Neural cell (in vitro differentiated cells): ENCODE measurements at regions not wholly inside any gene's neighbourhood (a gene's known extent, or its start where the extent isn't known, plus 50 kb on each side); places are given as distances from the start of the nearest gene placed in this dataset.

Experiments used
- H2AFZ ChIP-seq: fragments of 200-600, 300-800 bp; sonication (generic), shearing (Covaris generic); 2 replicates; pipeline ENCODE4 v1.6.0; 2014; ENCODE audit warnings: low read depth, mild to moderate bottlenecking, antibody characterized with exemption, low read length, moderate library complexity
- H3F3A ChIP-seq: fragments of 200-600 bp; shearing (Covaris generic); 2 replicates; pipeline ENCODE4 v1.6.1; 2016; ENCODE audit warnings: mild to moderate bottlenecking, moderate library complexity, mixed read lengths, antibody characterized with exemption, low read length; ENCODE audit not compliant: insufficient read depth, poor library complexity, severe bottlenecking
- H3K27ac ChIP-seq: fragments of 200-600, 300-800 bp; sonication (generic), shearing (Covaris generic); 2 replicates; pipeline ENCODE4 v1.5.1; 2014; ENCODE audit warnings: mild to moderate bottlenecking, low read length, moderate library complexity
- H3K27me3 ChIP-seq: fragments of 300-800, 200-600 bp; sonication (generic), shearing (Covaris generic); 2 replicates; pipeline ENCODE4 v1.6.0; 2014; ENCODE audit warnings: mild to moderate bottlenecking, low read depth, low read length, moderate library complexity; ENCODE audit not compliant: insufficient read depth
- H3K36me3 ChIP-seq: fragments of 300-800, 200-600 bp; sonication (generic), shearing (Covaris generic); 2 replicates; pipeline ENCODE4 v1.5.1; 2014; ENCODE audit warnings: mild to moderate bottlenecking, antibody characterized with exemption, low read length, moderate library complexity; ENCODE audit not compliant: insufficient read depth
- H3K4me2 ChIP-seq: fragments of 300-800, 200-600 bp; sonication (generic), shearing (Covaris generic); 2 replicates; pipeline ENCODE4 v1.6.0; 2014; ENCODE audit warnings: mild to moderate bottlenecking, low read length
- H3K4me3 ChIP-seq: fragments of 300-800, 200-600 bp; sonication (generic), shearing (Covaris generic); 2 replicates; pipeline ENCODE4 v1.5.1; 2014; ENCODE audit warnings: mild to moderate bottlenecking, low read length, moderate library complexity
- H3K79me2 ChIP-seq: fragments of 200-600 bp; shearing (Covaris generic); replicated peaks from 2 replicates; pipeline ENCODE4 v1.6.0; 2014; ENCODE audit warnings: mild to moderate bottlenecking, low read length, moderate library complexity; ENCODE audit not compliant: insufficient read depth
- H3K9ac ChIP-seq: fragments of 300-800, 200-600 bp; sonication (generic), shearing (Covaris generic); 2 replicates; pipeline ENCODE4 v1.6.1; 2016; ENCODE audit warnings: mild to moderate bottlenecking, low read length, mixed read lengths
- H3K9me2 ChIP-seq: fragments of 200-600 bp; shearing (Covaris generic); 2 replicates; pipeline ENCODE4 v1.6.1; 2016; ENCODE audit warnings: mild to moderate bottlenecking, low read length, mixed read lengths; ENCODE audit not compliant: insufficient read depth
- H3K9me3 ChIP-seq: fragments of 200-600, 300-800 bp; sonication (generic), shearing (Covaris generic); 2 replicates; pipeline ENCODE4 v1.6.1; 2016; ENCODE audit warnings: mild to moderate bottlenecking, mixed run types, low read length, moderate library complexity, mixed read lengths
- H4K20me1 ChIP-seq: fragments of 200-600 bp; shearing (Covaris generic); 2 replicates; pipeline ENCODE4 v1.6.1; 2016; ENCODE audit warnings: mild to moderate bottlenecking, mixed run types; ENCODE audit not compliant: insufficient read depth
- CTCF ChIP-seq: fragments of 450-650 bp; IDR thresholded peaks from 2 replicates; pipeline ENCODE4 v1.5.1; 2014; ENCODE audit warnings: antibody characterized with exemption, mild to moderate bottlenecking, moderate library complexity; ENCODE audit not compliant: poor library complexity, severe bottlenecking
- EP300 ChIP-seq: fragments of 450-650 bp; conservative IDR thresholded peaks from 2 replicates; pipeline ENCODE4 v1.6.1; 2014; ENCODE audit warnings: antibody characterized with exemption, mild to moderate bottlenecking, moderate library complexity; ENCODE audit not compliant: poor library complexity, severe bottlenecking
- EZH2 ChIP-seq: fragments of 200-600, 300-800 bp; shearing (Covaris generic), sonication (generic); IDR thresholded peaks from 2 replicates; pipeline ENCODE4 v1.6.1; 2014; ENCODE audit warnings: antibody characterized with exemption, low read length, borderline replicate concordance, mild to moderate bottlenecking; ENCODE audit not compliant: insufficient read depth, poor library complexity, severe bottlenecking
- MXI1 ChIP-seq: fragments of 450-650 bp; conservative IDR thresholded peaks from 2 replicates; pipeline ENCODE4 v1.6.1; 2014; ENCODE audit warnings: antibody characterized with exemption, mild to moderate bottlenecking; ENCODE audit not compliant: poor library complexity, severe bottlenecking
- POLR2AphosphoS5 ChIP-seq: IDR thresholded peaks from 2 replicates; pipeline ENCODE4 v1.6.1; 2012
- RAD21 ChIP-seq: fragments of 450-650 bp; conservative IDR thresholded peaks from 2 replicates; pipeline ENCODE4 v1.6.1; 2014; ENCODE audit warnings: antibody characterized with exemption, mild to moderate bottlenecking, moderate library complexity
- REST ChIP-seq: IDR thresholded peaks from 2 replicates; pipeline ENCODE4 v1.6.1; 2012; ENCODE audit warnings: borderline replicate concordance
- SMC3 ChIP-seq: fragments of 450-650 bp; conservative IDR thresholded peaks from 2 replicates; pipeline ENCODE4 v1.6.1; 2014; ENCODE audit warnings: antibody characterized with exemption, mild to moderate bottlenecking, moderate library complexity; ENCODE audit not compliant: poor library complexity
- TAF1 ChIP-seq: IDR thresholded peaks from 2 replicates; pipeline ENCODE4 v1.6.1; 2012; ENCODE audit warnings: low read depth

GRCh38 chr3:499001-499761 is 302.6 kb downstream of the CHL1 start:
- no peak overlapping the region for H2AFZ ChIP-seq
- H3K9me2 ChIP-seq: no peaks in the 10 kb centered on the region
- H3K27ac ChIP-seq: no peak overlapping the region
- no peak overlapping the region for H3K4me3 ChIP-seq
- no peaks in the 10 kb centered on the region for H3K79me2 ChIP-seq
- H3K9ac ChIP-seq: no peak overlapping the region
- H3K9me3 ChIP-seq: no peaks in the 10 kb centered on the region
- no peaks in the 10 kb centered on the region for H3F3A ChIP-seq
- H3K27me3 ChIP-seq: no peaks in the 10 kb centered on the region
- H3K4me2 ChIP-seq: no peak overlapping the region
- TF ChIP-seq RAD21: no peak
- no peak for TF ChIP-seq REST
- TF ChIP-seq TAF1: no peak
- TF ChIP-seq EZH2: no peak
- TF ChIP-seq EP300: no peak
- TF ChIP-seq SMC3: no peak
- no peak for TF ChIP-seq MXI1
- TF ChIP-seq CTCF: no peak
- no peak for TF ChIP-seq POLR2AphosphoS5
- no peaks in the 10 kb centered on the region for H4K20me1 ChIP-seq
- H3K36me3 ChIP-seq: no peaks in the 10 kb centered on the region

GRCh38 chr3:502486-502885 is 305.9 kb downstream of the CHL1 start:
- Histone ChIP-seq H3F3A (no peaks in the 10 kb centered on the region), H3K4me2 (no peak overlapping the region)

More at GRCh38 chr3:502486-502885, 305.9 kb downstream of the CHL1 start:
- Histone ChIP-seq H2AFZ (no peak overlapping the region), H3K9me2 (no peaks in the 10 kb centered on the region), H3K9ac (no peak overlapping the region), H4K20me1 (no peaks in the 10 kb centered on the region), H3K9me3 (no peaks in the 10 kb centered on the region), H3K36me3 (no peaks in the 10 kb centered on the region), H3K4me3 (no peak overlapping the region), H3K79me2 (no peaks in the 10 kb centered on the region), H3K27ac (no peak overlapping the region), H3K27me3 (no peaks in the 10 kb centered on the region)
- TF ChIP-seq EZH2: no peak
- TF ChIP-seq REST: no peak
- TF ChIP-seq SMC3: no peak
